Stimulated activated CD8-positive, alpha-beta memory T cell treated with anti-CD3 and anti-CD28 coated beads, Interleukin-15, amount 100 ng/mL, for 48 hours (primary cell): ENCODE measurements at regions not wholly inside any gene's neighbourhood (a gene's known extent, or its start where the extent isn't known, plus 50 kb on each side); places are given as distances from the start of the nearest gene placed in this dataset.
"Not testable (repeated sequence)": the region's sequence is repeated elsewhere in the genome, so short reads cannot be mapped to it uniquely, and the experiment has no call there.

Source experiments
- DNase-seq, 2 donors: peaks; one replicate each; pipeline ENCODE4 v3.0.0-alpha.2; 2020; ENCODE audit warnings: low read depth in 2 of 2

DNA sequence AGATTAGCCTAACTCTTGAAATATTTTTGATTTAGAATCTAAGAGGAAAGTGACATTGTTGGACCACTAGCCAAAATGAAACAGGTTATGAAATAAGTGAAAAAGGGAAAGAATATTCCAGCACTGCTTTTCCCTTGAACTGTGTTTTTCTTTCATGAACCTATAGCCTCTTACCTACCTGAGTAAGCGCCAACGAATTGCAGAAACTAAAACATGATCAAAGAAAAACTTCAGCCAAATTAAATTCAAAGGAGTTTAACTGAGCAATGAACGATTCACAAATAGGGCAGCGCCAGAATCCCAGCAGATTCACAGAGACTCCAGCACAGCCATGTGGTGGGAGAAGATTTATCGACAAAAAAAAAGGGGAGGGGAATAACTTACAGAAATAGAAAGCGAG is 518.6 kb downstream of the PIK3C3 start:
- DNase-seq: no peak

GRCh38 chr18:42474577-42474976 is 519.5 kb downstream of the PIK3C3 start:
- no peak for DNase-seq

DNA sequence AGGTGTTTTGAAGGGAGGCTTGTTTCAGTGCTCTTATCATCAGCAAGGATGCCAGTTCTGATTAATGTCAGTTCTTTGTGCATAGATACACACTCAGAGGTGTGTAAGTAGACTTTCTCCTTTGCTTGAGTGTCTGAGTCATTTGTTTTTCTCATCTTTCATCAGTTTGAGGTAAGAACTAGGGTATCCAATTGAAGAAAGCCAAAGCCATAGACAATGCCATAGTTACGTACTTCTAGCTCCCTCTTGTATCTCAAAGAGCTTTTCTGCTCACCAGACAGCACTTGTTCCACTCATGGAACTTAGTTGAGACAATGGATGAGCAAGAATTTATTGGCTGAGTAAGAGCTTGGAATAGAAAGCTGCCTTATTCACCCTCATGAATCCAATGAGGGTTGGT is 520.1 kb downstream of the PIK3C3 start:
- no peak for DNase-seq

DNA sequence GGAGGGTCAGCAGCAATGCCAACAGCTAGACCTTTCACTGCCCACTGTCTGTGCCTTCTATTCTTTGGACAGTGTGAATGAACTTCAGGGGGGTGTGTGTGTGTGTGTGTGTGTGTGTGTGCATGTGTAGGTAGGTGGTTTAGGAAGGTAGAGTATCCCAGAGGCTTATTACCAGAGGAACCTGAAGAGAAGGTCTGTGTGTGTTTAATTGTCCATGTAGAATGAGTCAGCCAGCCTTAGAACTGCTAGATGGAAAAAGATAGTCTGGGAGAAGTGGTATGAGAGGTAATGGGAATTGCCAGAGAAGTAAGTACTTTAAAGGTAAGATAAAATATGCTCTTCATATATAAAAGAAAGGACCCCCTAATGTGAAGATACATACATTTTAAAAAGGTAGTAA is 522.2 kb downstream of the PIK3C3 start:
- no peak for DNase-seq

DNA sequence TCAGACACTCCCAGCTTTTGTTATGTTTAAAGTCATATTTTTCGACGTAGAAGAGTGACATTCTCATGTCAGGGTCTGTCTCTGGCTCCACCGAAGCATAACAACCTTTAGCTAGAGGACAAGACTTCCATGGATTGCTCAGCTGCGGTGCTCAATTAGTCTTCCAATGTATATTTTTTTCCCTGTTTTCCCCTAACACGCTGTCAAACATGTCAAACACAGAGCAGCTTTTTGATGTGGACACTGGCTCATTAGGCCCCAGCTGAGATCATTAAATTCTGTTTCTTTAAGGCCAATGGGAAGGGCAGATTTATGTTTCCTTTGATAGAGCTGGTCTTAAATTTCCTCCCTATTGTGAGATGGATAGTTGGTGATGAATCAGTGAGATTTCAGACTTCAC is 525.4 kb downstream of the PIK3C3 start:
- no peak for DNase-seq

DNA sequence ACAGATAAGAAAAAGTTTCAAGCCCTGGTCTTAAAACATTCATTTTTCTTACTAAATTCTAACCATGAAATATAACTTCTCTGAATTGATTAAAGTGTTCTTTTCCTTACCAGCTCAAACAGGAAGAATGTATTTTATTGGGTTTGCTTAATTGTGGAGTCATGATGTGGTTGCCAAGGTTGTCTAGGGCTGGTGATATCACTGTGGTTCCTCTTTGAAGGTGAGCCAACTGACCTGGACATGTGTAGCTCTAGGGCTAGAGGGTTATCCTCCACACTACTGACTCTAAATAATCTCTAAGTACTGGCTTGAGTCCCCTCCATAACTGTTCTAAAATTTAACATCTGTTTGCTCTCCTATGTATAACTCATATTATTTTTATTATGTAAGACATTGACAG is 529.6 kb downstream of the PIK3C3 start:
- DNase-seq: no peak

- DNase-seq: no peak
These were observed 531.2 kb downstream of the PIK3C3 start for GRCh38 chr18:42486271-42486670.

GRCh38 chr18:42508683-42509296 is 553.8 kb downstream of the PIK3C3 start:
- no peak for DNase-seq

DNA sequence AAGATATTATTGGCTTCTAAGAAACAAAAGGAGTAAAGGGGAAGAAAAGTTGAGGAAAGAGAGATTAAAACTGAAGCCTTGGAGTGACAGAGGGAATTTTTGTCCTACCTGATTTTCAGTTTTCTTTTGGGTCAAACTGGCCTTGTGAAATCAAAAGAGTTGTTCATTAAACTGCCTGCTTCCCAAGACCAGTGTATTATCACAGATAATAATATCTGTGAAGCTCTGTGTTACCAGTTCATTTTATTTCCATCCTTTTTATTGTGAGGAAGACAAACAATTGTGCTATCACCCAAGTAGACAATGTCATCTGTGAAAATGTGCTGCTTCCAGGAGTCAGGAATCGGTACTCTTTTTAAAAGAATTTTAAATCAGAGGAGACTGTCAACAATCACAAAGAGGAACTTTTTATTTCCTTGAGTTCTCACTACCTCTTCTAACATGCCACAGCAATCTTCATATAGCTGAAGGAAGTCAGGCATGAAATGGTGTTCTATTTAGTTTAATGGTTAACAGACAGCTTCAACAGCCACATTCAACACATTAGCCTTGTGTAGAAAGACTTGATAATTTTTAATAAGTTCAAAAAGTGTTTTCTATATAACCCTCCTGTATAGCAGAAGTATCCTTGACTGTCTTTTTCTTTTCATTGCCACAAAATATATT is 554.8 kb downstream of the PIK3C3 start:
- DNase-seq: no peak

- DNase-seq: no peak
These were observed 555.5 kb downstream of the PIK3C3 start for GRCh38 chr18:42510540-42510939.

- DNase-seq: no peak
These were observed 558.4 kb downstream of the PIK3C3 start for GRCh38 chr18:42513441-42513840.

- no peak for DNase-seq
These were observed 559.5 kb downstream of the PIK3C3 start for GRCh38 chr18:42514512-42514911.

GRCh38 chr18:42517896-42518295 is 562.9 kb downstream of the PIK3C3 start:
- DNase-seq: no peak

GRCh38 chr18:42518331-42518730 is 563.3 kb downstream of the PIK3C3 start:
- DNase-seq: not testable (repeated sequence)

- DNase-seq: no peak
These were observed 565.1 kb downstream of the PIK3C3 start for GRCh38 chr18:42520138-42520537.

DNA sequence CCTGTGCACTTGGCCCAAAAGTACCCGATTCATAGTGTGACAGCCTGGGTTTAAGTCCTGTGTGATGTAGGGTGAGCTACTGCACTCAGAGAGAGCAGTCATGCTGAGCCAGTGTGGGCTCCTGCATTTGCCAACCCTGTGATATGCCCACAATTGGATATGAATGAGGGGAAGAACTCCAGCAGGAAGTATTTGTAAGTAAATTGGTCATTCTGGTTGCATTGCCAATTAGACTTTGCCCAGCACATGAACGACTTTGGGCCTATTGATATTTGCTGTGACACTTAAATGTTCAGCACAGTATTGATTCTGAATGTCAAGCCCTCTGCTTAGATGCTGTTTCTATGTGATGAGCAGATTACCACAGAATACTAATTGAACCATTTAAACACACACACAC is 570.9 kb downstream of the PIK3C3 start:
- no peak for DNase-seq

- no peak for DNase-seq
These were observed 572.7 kb downstream of the PIK3C3 start for GRCh38 chr18:42527766-42528165.

- no peak for DNase-seq
These were observed 575.2 kb downstream of the PIK3C3 start for GRCh38 chr18:42530276-42530675.

DNA sequence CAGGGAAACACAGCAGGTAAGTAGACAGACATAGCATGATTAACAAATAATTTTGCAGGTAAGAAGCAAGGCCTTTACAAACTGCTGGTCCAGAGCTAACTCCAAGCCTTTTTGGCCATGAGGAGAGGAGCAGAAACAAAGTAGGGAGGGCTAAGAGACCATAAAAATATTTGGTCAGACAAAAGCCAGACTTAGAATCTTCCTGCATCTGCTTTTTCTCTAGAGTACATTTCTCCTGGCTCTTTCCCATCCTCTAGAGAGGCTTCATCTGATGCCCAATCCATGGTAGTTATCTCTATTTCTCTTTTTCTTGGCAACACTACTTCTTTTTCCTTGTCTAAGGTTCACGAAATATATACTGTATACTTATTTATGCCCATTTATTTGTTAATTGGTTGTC is 577.1 kb downstream of the PIK3C3 start:
- DNase-seq: no peak

- DNase-seq: no peak
These were observed 578.1 kb downstream of the PIK3C3 start for GRCh38 chr18:42533009-42533575.

GRCh38 chr18:42533616-42534015 is 578.6 kb downstream of the PIK3C3 start:
- DNase-seq: no peak

GRCh38 chr18:42534313-42534712 is 579.3 kb downstream of the PIK3C3 start:
- DNase-seq: no peak

DNA sequence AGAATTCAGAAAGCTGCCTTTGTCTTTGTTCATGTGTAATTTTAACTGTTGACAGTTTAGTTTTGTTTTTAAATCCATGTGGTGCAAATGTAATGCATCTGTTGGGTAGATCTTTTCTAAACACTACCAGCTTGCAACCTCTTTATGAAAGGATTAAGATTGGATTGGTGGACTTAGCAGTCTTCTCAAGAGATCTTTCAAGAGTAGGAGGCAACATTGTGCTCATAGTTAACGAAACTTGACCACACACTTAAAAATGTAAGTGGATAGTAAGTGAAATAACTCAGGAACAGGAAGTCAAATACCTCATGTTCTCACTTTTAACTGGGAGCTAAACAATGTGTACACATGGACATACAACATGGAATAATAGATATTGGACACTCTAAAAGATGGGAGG is 579.0 kb downstream of the RIT2 start:
- DNase-seq: no peak

- no peak for DNase-seq
These were observed 578.2 kb downstream of the RIT2 start for GRCh38 chr18:42537291-42537690.
